Breast epithelium (tissue), 3 donors: ENCODE measurements at regions not wholly inside any gene's neighbourhood (a gene's known extent, or its start where the extent isn't known, plus 50 kb on each side); places are given as distances from the start of the nearest gene placed in this dataset.

Experiments used
- CTCF ChIP-seq, 3 donors: fragments of 450-650 bp; IDR thresholded peaks; one replicate each; pipeline ENCODE4 v1.5.1; 2016 to 2017; ENCODE audit warnings: antibody characterized with exemption in 3 of 3, mild to moderate bottlenecking in 3 of 3, moderate library complexity in 3 of 3
- POLR2A ChIP-seq: fragments of 450-650 bp; IDR thresholded peaks from one replicate; pipeline ENCODE4 v1.6.1; 2016; ENCODE audit warnings: antibody characterized with exemption, mild to moderate bottlenecking, moderate library complexity

DNA sequence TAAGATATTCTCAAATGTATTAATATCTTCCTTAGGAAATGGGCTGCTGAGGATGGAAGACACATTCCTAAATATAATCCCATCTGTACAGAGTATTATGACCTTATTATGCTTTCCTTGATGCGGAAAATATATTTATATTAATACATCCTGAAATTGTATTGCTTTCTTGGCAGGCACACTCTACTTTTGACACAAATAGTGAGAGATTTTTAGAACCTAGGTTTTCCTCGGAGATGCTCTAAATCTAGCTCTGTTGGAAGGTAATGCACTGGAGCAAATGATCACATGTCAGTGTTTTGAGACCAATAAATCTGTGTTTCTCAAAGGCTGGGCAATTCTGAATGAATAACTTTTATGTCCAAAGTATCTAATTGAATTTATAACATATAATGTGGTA, 94.3 kb upstream of the MAGEC2 start:
- TF ChIP-seq CTCF (IDR thresholded peaks at IDR 0.05) (no peak), POLR2A (no peak)
